ENCODE measurements at regions not wholly inside any gene's neighbourhood (a gene's known extent, or its start where the extent isn't known, plus 50 kb on each side); places are given as distances from the start of the nearest gene placed in this dataset.
"Not testable (repeated sequence)": the region's sequence is repeated elsewhere in the genome, so short reads cannot be mapped to it uniquely, and the experiment has no call there.

DNA sequence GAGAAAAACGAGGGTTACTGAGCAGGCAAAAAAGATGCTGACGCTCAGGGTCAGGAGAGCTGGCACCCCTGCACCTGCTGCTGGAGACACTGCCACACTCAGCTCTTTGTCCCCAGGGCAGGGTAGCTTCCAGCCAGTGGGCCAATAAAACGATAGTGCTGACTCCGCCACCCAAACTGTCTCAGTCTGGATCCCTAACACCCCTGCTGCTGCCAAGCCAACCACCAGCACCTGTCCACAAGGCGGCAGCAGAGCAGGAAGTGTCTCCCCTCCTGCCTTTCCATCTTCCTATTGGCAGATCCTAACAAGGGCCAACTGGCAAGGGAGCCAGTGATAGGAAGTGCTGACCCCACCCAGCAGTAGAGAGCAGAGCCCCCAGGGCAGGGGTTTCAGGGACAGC lies 531.5 kb upstream of the SALL3 start:
- no peak for DNase-seq
- intact Hi-C loops (cut with DNase I), result no loop called here

DNA sequence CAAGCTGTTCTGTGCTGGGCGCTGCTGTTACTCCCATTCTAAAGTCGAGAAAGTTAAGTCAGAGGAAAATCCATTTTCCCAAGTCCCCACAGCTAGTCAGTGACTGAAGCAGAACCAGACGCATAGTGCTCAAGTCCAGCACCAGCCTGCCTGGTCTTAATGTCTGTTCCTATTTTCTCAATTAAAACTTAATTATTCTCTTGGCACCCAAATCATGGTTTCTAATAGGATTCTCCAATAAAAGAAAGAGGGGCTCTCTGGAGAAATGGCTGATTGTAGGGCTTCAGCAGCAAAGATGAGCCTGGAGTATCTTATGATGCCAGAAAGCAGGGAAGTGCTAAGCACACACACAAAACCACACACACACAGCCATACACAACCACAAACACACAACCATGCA lies 531.0 kb upstream of the SALL3 start:
- DNase-seq, result no peak
- intact Hi-C loops (cut with DNase I), result no loop called here

DNA sequence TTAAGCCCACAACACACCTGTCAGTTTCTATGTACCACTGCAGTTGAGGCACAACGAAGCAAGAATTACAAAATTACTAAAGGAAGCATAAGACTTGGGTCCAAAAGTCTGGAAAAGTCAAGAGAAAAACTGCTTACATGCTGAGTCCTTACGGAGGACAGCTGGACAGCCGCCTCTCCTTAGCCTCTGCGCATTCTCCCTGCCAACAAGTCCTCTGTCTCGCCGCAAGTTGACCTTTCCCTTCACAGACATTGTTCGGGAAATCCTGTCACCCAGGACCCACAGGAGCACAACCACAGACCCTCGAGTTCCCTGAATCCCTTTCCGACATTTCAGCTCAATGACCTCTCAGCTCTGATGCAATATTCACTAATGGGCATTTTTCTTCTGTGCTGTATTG lies 525.4 kb upstream of the SALL3 start:
- DNase-seq, result no peak
- intact Hi-C loops (cut with DNase I), result no loop called here

DNA sequence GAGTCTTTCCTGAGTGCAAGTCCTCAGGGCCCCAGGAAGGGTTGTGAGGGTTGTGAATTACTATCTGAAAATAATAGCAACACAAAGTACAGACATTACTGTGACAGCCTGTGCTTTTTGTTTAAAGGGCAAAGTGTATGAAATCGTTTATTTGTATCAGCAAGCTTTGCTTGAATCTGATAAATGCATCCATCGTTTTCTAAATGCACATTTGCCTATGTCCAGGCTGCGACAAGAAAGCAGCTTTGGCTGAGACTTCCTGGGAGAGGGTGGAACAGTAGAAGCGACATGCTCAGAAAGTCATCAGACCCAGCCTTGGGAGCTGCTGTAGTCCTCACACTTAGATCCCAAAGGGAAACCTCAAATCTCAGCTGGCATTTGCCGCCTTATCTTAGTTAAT lies 524.2 kb upstream of the SALL3 start:
- intact Hi-C loops (cut with DNase I), result no loop called here
- no peak for DNase-seq

DNA sequence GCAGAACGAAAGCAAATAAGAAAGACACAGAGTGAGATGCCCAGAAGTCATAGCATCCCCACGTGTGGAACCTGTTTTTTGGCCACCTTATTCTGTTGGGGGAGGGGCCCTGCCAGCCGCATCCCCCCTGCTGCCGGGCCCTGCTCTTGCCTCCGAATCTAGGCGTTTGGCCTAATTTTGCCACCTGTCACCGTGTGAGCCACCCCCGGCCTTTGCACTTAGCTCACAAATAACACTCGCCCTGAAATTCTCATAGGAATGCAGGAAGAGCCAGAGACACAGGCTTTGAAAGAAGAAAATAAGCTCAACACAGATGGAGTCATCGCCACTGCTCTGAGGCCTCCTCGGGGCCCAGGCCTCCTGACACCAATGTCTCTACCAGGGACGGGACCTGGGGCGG lies 522.6 kb upstream of the SALL3 start:
- intact Hi-C loops (cut with DNase I), result no loop called here
- DNase-seq, result no peak

DNA sequence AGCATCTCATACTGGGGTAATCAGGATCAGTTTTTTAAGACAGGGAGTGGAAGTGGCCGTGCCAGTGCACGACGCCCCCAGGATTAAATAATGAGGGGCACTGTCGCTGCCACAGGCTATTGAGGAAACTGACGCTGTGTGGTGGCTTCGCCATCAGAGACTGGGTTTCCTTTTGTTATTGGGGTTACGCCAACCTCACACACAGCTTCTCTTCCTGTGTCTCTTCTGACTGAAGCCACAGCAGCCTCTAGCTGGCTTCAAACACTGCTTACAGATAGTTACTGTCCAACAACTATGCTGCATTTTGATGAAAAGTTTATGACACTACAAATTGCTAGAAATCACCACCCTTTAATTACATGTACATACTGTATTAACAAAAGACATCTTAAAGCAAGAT lies 521.9 kb upstream of the SALL3 start:
- no peak for DNase-seq
- intact Hi-C loops (cut with DNase I), result no loop called here

DNA sequence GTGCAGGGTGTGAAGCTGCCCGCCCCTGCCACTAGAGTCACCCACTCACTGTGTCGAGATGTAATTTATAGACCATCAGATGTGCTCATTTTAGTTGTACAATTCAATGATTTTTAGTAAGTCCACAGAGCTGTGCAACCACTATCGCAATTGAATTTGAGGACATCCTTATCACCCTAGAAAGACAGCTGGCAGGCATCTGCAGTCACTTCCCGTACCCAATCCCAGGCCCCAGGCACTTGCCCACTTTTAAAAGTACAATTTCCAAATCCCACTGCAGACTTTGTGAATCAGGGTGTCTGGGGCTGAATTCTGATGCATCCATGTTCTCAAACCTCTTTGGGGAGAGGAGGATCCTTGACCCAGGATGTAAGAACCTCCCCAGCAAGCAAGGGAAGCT lies 521.3 kb upstream of the SALL3 start:
- intact Hi-C loops (cut with DNase I), result no loop called here
- DNase-seq, result no peak

DNA sequence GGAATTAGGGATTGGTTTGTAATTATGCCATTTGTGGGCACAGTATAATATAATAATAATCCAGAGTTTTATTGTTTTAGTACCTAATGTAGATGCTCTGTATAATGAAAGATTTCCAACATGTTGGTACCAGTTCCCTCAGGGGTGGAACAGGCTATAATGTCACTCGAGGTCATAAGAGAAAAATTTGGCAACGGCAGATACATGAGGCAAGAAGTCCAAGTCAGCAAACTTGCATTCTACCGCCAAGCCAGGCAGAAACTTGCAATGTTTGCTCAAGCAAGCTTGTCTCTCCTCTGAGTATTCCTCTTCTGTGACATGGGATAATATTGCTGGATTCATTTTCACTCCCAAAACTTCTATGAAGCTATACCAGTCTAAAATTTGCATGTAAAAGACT lies 520.0 kb upstream of the SALL3 start:
- intact Hi-C loops (cut with DNase I), result no loop called here
- no peak for DNase-seq

DNA sequence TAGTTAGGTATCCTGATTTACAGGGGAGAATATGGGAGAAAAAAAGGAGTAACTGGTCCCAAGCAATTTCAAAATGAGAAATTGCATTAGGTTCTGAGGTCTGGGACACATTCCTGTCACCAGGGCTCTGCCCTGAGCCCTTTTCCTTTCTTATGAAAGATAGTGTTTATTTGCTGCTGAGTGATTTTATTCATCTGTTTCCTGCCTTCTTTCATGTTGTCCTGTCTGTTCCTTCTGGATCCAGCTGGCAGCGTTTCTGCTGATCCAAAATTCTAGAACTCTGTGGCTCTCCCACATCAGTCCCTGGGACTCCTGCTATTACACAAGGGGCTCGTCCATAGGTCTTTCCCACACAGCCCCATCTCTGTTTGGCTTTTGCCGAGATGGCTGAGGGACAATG lies 519.1 kb upstream of the SALL3 start:
- intact Hi-C loops (cut with DNase I), result no loop called here

DNA sequence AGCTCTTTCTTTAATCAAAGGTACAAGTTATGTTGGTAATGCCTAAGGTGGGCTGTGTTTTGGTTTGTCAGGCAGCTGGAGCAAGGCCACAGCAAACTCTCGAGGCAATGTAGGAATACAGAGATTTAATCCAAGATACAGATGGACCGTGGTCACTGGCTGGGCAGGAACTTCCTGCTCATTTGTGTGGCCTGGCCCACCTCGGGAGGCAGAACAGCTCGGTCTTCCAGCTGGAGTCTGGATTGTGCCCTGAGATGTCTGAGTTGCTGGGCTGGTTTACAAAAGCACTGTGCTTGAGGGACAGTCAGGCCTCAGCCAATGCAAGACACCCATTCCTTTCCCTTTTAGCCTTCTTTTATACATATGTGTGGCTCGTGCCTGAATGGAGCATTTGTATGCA lies 506.1 kb upstream of the SALL3 start:
- intact Hi-C loops (cut with DNase I), result no loop called here
- no peak for DNase-seq

More for the DNA sequence above, 519.1 kb upstream of the SALL3 start:
- no peak for DNase-seq

DNA sequence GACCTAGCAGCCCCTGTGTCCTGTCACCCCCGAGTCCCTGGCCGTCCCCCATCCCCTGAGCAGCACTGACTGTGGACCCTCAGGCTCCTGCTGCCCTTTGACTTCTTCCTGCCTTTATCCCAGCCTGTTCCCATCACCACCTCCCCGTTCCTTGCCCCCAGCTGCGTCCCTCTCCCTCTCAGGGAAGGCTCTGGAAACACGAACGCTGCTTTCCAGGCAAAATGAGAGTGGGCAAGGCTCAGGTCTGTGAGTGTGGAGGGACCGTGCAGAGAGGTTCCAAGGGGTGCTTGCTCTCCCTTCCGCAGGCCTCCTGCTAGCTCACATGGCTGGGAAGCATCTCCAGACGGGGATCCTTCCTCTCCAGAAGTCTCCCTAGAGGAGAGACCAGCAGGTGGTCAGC lies 501.8 kb upstream of the SALL3 start:
- DNase-seq, result peak in 1 of 10 donors; percentile 37

DNA sequence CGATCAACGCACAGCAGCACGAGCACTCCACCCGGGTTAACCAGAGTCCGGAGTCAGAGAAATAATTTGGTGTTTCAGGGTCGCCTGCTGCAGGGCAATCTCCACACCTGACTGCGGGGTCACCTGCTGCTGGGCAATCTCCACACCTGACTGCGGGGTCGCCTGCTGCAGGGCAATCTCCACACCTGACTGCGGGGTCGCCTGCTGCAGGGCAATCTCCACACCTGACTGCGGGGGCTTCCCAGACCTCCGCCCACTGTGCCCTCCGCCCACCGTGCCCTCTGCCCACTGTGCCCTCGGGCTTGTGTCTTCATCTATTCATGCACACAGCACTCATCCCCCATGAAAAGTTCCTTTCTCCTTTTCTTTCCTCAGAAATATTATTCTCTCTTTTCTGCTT lies 500.2 kb upstream of the SALL3 start:
- intact Hi-C loops (cut with DNase I), result no loop called here
- DNase-seq, result peak in 1 of 10 donors; percentile 31

More for the DNA sequence above, 501.8 kb upstream of the SALL3 start:
- intact Hi-C loops (cut with DNase I), result no loop called here

DNA sequence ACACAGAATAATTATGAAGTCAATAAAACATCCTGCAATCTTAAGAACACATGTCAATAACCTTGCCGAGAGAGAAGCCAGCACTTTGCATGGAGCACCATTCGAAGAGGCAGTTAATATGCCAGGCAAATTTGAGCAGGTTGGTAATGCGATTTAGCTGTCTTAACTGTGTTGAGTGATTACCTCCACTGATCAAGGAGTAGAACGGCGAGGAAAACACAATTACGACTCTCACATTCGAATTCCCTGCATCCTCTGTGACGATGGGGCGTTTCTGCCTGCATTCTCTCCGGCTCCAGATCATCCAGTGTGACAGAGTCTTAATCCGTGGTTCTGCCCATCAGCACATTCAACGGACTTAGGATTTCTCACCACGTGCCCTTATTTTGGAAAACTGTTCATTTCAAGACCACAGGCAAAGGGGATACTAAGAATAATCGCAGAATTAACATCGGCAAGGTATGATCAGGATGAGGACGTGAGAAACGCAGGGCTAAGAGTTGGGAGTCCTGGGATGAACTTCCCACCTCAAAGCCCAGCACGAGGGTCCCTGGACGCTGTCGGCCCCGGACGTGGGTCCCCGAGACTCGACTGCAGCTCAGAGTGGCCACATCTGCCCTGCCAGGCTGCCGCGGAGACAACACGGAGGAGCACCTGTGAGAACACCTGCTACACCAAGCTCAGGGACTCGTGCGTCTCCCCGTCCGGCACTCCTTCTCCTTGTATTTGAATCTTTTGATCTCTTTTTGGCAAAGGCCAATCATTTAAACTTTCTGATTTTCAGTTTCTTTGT lies 499.2 kb upstream of the SALL3 start:
- intact Hi-C loops (cut with DNase I), result no loop called here
- peak in 2 of 10 donors; percentile 36 to 67 for DNase-seq

DNA sequence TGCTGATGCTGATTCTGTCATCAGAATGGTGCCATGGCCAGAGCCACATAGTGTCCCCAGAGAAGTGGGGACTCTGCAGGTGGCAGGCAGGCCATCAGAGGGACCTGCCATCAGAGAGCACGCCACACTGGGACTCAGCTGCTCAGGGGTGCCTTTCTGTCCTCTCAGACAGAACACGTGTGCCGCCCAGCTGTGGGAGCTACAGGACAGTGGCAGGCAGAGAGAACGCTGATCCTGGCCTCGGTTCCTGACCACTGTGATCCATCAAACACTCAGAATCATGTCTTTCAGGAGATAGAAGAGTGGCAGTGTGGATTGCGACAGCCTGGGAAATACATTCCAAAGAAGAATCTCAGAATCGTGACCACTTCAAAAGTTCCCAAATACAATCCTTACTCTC lies 497.2 kb upstream of the SALL3 start:
- peak in 2 of 10 donors; percentile 53 to 66 for DNase-seq
- intact Hi-C loops (cut with DNase I), result no loop called here

DNA sequence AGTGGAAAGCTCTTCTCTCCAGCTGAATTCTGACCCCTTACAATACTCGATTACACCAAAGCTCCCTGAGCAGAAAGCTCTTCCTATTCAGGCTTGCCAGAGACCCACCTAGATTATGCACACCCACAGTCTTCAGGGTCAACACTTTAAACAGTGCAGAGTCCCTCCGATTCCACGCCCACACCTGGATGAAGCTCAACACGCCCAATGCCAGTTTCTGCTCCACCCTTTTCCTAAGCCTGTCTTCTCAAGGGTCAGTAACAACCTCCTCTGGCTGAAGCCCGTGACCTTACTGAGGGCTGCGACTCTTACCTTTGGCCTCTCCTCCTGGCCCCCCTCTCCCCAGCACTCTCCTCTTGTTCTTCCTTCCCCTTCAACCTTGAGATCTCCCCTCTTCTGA lies 492.0 kb upstream of the SALL3 start:
- no peak for DNase-seq

DNA sequence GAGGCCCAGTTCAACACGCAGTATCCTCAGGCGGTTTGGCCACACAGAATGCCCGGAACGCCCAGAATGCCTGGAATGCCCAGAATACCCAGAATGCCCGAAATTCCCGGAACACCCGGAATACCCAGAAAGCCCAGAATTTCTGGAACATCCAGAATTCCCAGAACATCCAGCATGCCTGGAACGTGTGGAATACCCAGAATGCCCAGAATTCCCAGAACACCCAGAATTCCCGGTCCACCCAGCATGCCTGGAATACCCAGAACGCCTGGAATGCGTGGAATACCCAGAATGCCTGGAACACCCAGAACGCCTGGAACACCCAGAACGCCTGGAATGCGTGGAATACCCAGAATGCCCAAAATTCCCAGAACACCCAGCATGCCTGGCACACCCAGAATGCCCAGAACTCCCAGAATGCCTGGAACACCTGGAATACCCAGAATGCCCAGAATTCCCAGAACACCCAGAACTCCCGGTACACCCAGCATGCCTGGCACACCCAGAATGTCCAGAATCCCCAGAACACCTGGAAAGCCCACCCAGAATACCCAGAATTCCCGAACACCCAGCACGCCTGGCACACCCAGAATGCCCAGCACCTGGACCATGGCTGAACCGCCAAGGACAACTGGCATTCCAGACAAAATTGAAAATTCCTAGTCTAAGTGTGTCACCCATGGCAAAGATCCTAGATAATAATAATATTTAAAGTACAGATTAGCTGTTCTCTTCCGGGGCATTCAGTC lies 487.4 kb upstream of the SALL3 start:
- intact Hi-C loops (cut with DNase I), result no loop called here
- peak in 2 of 10 donors; percentile 59 to 65 for DNase-seq

More for the DNA sequence above, 492.0 kb upstream of the SALL3 start:
- intact Hi-C loops (cut with DNase I), result no loop called here

DNA sequence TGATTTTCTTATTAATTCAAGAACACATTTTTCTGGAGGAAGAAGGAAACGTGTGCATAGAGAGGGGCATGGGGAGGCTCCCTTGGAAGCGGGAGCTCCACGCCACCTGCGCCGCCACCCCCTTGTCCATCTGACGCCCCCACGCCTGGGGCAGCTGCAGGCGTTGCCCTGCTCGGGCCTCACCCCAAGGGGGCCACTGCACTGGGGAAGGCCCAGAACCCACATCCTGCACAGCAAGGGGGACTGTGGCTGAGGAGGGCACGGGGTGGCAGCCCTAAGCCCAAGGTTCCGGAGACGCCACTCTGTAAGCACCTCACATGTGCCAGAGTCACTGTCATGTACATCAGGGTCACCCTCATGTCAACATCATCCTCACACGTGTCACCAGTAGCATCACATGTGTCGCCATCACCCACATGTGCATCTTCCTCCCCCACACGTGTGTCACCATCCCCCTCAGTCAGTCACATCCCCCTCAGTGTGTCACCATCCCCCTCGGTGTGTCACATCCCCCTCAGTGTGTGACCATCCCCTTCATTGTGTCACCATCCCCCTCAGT lies 486.7 kb upstream of the SALL3 start:
- intact Hi-C loops (cut with DNase I), result no loop called here
- DNase-seq, result peak in 2 of 10 donors; percentile 42 to 56

DNA sequence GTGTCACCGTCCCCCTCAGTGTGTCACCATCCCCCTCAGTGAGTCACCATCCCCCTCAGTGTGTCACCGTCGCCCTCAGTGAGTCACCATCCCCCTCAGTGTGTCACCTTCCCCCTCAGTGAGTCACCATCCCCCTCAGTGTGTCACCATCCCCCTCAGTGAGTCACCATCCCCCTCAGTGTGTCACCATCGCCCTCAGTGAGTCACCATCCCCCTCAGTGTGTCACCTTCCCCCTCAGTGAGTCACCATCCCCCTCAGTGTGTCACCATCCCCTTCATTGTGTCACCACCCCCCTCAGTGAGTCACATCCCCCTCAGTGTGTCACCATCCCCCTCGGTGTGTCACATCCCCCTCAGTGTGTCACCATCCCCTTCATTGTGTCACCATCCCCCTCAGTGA lies 486.1 kb upstream of the SALL3 start:
- DNase-seq, result peak in 1 of 10 donors; percentile 72
- intact Hi-C loops (cut with DNase I), result not testable (repeated sequence)

DNA sequence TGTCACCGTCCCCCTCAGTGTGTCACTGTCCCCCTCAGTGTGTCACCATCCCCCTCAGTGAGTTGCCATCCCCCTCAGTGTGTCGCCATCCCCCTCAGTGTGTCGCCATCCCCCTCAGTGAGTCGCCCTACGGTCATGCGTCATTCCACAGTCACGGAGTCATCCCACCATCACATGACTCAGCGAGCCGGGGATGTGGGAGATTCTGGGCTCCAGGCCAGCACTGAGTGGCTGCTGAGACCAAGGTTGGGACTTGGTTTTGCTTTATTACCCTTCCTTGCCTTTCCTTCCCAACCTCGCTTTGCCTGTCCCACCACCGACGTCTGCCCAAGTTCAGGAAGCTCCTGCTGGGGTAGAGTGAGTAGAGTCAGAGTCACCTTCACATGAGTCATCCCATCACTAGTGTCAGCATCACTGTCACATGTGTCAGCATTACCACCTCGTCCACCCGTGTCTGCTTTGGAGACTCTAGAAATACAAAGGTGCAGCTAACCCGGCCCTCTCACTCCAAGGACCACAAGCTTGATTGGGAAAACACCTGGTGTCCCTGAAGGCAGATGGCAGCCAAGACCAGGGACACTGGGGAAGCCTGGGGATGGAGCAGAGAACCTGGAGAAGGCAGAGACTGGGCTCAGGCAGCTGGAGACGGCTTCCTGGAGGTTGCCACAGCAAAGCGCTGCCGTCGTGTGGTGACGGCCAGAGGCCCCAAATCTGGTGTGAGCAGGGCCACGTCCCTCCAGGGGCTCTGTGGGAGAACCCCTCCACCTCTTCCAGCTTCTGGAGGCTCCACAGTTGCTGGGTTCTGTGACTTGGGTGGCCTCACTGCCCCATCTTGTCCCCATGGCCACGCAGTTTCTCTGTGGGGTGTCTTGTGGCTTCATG lies 485.2 kb upstream of the SALL3 start:
- intact Hi-C loops (cut with DNase I), result no loop called here
- peak in 2 of 10 donors; percentile 60 to 72 for DNase-seq

DNA sequence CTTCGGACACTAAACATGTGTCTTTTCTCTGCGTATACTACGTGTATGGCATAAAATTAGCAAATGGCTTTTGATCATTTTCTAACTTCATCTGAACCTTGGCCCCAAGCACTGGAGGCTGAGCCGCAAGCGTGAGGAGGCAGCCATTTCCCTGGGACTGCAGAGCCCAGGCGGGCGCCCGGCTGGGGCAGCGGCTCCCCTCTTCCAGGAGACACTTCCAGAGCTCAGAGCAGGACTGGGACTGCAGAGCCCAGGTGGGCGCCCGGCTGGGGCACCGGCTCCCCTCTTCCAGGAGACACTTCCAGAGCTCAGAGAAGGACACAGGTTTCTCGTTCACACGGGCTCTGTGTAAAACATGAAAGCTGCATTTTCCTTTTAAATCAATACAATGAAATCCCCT lies 484.1 kb upstream of the SALL3 start:
- intact Hi-C loops (cut with DNase I), result no loop called here
- DNase-seq, result peak in 2 of 10 donors; percentile 40 to 51

DNA sequence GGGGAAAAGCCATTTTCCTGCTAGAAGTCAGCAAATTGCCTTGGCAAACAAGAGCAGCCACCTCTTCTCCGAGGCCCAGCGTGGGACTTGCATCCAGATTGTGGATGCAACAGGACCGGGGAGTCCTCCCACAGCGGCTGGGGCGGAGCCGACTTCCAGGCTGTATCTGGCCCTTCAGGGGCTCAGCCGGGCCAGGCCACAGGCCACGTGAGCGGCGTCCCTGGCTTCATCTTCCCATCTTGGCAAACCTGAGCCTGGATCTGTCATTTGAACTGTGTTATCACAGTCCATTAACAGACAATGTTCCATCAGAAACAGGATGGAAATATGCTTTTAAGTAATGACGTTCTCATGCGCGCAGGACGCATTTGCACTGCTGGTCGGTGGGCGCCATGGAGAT lies 483.5 kb upstream of the SALL3 start:
- no peak for DNase-seq

More for the DNA sequence above, 483.5 kb upstream of the SALL3 start:
- intact Hi-C loops (cut with DNase I), result no loop called here

Data from posterior cingulate gyrus (tissue), 11 donors.